ENCODE measurements at regions not wholly inside any gene's neighbourhood (a gene's known extent, or its start where the extent isn't known, plus 50 kb on each side); places are given as distances from the start of the nearest gene placed in this dataset.
"Not testable (repeated sequence)": the region's sequence is repeated elsewhere in the genome, so short reads cannot be mapped to it uniquely, and the experiment has no call there.

- Histone ChIP-seq H3K4me1 (ENCODE audit: insufficient read depth) (no peaks in the 10 kb centered on the region), H3K4me2 (ENCODE audit: unreplicated experiment) (no peak overlapping the region), H4K20me1 (ENCODE audit: insufficient read depth) (no peaks in the 10 kb centered on the region), H3K4me3 (no peak overlapping the region), H2AFZ (no peak overlapping the region), H3K9ac (no peak overlapping the region), H3K27ac (no peak overlapping the region), H3K27me3 (replicated peaks; ENCODE audit: insufficient read depth) (no peaks in the 10 kb centered on the region), H3K79me2 (ENCODE audit: insufficient read depth) (no peaks in the 10 kb centered on the region), H3K9me3 (ENCODE audit: low read depth) (no peaks in the 10 kb centered on the region), H3K36me3 (ENCODE audit: low read depth) (no peaks in the 10 kb centered on the region), H3F3A (ENCODE audit: insufficient read depth) (no peaks in the 10 kb centered on the region), H3K9me2 (ENCODE audit: insufficient read depth) (no peaks in the 10 kb centered on the region)
- WGBS, 2 experiments (ENCODE audit: low coverage in 1 of 2, low lambda C conversion rate in 2 of 2, missing lambda C conversion rate in 2 of 2), result 28 to 29% methylated on average over 10 of the region's 10 CpGs
- TF ChIP-seq EZH2 (IDR thresholded peaks at IDR 0.05; ENCODE audit: insufficient read depth, poor library complexity, severe bottlenecking) (no peak), EZH2phosphoT487 (IDR thresholded peaks at IDR 0.05; ENCODE audit: insufficient read depth, low read depth) (no peak)
- in situ Hi-C loops (cut with MboI), result no loop called here
- DNase-seq, result no peak
Observed at GRCh38 chr1:58190267-58190988, 356.1 kb downstream of the OMA1 start.

DNA sequence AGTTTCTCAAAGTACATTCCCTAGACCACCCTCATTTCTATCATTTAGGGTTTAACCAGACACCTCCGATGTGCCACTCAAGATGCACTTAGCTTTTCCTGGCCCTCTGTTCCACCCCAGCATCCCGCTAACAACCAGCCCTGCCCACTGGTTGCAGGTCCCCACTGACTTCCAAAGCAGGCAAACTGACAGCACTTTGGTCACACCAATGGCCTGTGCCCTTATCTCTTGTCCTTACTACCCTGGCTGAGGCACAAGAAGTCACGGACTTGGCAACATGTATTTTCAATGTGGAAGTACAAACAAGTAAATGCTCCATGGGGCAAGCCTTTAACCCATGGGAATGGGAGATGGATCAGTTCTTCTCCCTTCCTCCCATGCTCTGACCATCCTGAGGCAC lies 357.1 kb downstream of the OMA1 start:
- Histone ChIP-seq H3K9ac (no peak overlapping the region), H3K79me2 (ENCODE audit: insufficient read depth) (no peaks in the 10 kb centered on the region), H3K9me2 (ENCODE audit: insufficient read depth) (no peaks in the 10 kb centered on the region), H3K36me3 (ENCODE audit: low read depth) (no peaks in the 10 kb centered on the region), H3K4me1 (ENCODE audit: insufficient read depth) (no peaks in the 10 kb centered on the region), H3K9me3 (ENCODE audit: low read depth) (no peaks in the 10 kb centered on the region), H3K27ac (no peak overlapping the region), H2AFZ (no peak overlapping the region), H4K20me1 (ENCODE audit: insufficient read depth) (no peaks in the 10 kb centered on the region), H3F3A (ENCODE audit: insufficient read depth) (no peaks in the 10 kb centered on the region), H3K27me3 (replicated peaks; ENCODE audit: insufficient read depth) (no peaks in the 10 kb centered on the region), H3K4me3 (no peak overlapping the region), H3K4me2 (ENCODE audit: unreplicated experiment) (no peak overlapping the region)
- in situ Hi-C loops (cut with MboI), result no loop called here
- WGBS, 2 experiments (ENCODE audit: low coverage in 1 of 2, low lambda C conversion rate in 2 of 2, missing lambda C conversion rate in 2 of 2), result 30 to 31% methylated on average over 3 of the region's 3 CpGs
- TF ChIP-seq EZH2 (IDR thresholded peaks at IDR 0.05; ENCODE audit: insufficient read depth, poor library complexity, severe bottlenecking) (no peak), EZH2phosphoT487 (IDR thresholded peaks at IDR 0.05; ENCODE audit: insufficient read depth, low read depth) (no peak)
- no peak for DNase-seq

GRCh38 chr1:58183286-58183685 lies 363.2 kb downstream of the OMA1 start:
- Histone ChIP-seq H3K4me3 (no peak overlapping the region), H3K9me2 (ENCODE audit: insufficient read depth) (no peaks in the 10 kb centered on the region), H3K4me2 (ENCODE audit: unreplicated experiment) (no peak overlapping the region), H3K36me3 (ENCODE audit: low read depth) (no peaks in the 10 kb centered on the region), H3K4me1 (ENCODE audit: insufficient read depth) (no peaks in the 10 kb centered on the region), H2AFZ (no peak overlapping the region), H4K20me1 (ENCODE audit: insufficient read depth) (no peaks in the 10 kb centered on the region), H3K9me3 (ENCODE audit: low read depth) (no peaks in the 10 kb centered on the region), H3K27me3 (replicated peaks; ENCODE audit: insufficient read depth) (no peaks in the 10 kb centered on the region), H3F3A (ENCODE audit: insufficient read depth) (no peaks in the 10 kb centered on the region), H3K27ac (no peak overlapping the region), H3K79me2 (ENCODE audit: insufficient read depth) (no peaks in the 10 kb centered on the region), H3K9ac (no peak overlapping the region)
- TF ChIP-seq EZH2 (IDR thresholded peaks at IDR 0.05; ENCODE audit: insufficient read depth, poor library complexity, severe bottlenecking) (no peak), EZH2phosphoT487 (IDR thresholded peaks at IDR 0.05; ENCODE audit: insufficient read depth, low read depth) (no peak)
- 2% methylated on average over 2 of the region's 2 CpGs for WGBS, 2 experiments (ENCODE audit: low coverage in 1 of 2, low lambda C conversion rate in 2 of 2, missing lambda C conversion rate in 2 of 2)
- no peak for DNase-seq
- in situ Hi-C loops (cut with MboI), result no loop called here

DNA sequence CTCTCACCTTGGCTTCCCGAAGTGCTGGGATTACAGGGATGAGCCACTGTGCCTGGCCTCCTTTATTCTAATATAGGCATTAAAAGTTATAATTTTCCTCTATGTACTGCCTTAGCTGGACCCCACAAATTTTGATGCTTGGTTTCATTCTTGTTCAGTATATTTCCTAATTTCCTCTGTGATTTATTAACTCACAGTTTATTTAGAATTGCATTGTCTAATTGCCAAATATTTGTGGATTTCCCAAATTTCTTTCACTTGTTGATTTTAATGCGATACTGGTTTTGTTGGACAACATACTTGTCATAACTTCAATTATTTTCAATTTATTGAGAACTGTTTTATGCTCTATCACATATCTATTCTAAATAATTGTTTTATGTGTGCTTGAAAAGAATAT lies 366.0 kb downstream of the OMA1 start:
- Histone ChIP-seq H3K9ac (no peak overlapping the region), H3K9me2 (ENCODE audit: insufficient read depth) (no peaks in the 10 kb centered on the region), H3K9me3 (ENCODE audit: low read depth) (no peaks in the 10 kb centered on the region), H3F3A (ENCODE audit: insufficient read depth) (no peaks in the 10 kb centered on the region), H3K36me3 (ENCODE audit: low read depth) (no peaks in the 10 kb centered on the region), H3K4me1 (ENCODE audit: insufficient read depth) (no peaks in the 10 kb centered on the region), H4K20me1 (ENCODE audit: insufficient read depth) (no peaks in the 10 kb centered on the region), H3K4me3 (no peak overlapping the region), H3K79me2 (ENCODE audit: insufficient read depth) (no peaks in the 10 kb centered on the region), H3K27me3 (replicated peaks; ENCODE audit: insufficient read depth) (no peaks in the 10 kb centered on the region), H3K4me2 (ENCODE audit: unreplicated experiment) (no peak overlapping the region), H2AFZ (no peak overlapping the region), H3K27ac (no peak overlapping the region)
- no peak for TF ChIP-seq EZH2 (IDR thresholded peaks at IDR 0.05; ENCODE audit: insufficient read depth, poor library complexity, severe bottlenecking)
- no peak for TF ChIP-seq EZH2phosphoT487 (IDR thresholded peaks at IDR 0.05; ENCODE audit: insufficient read depth, low read depth)
- no peak for DNase-seq
- 32 to 34% methylated on average over 2 of the region's 2 CpGs for WGBS, 2 experiments (ENCODE audit: low coverage in 1 of 2, low lambda C conversion rate in 2 of 2, missing lambda C conversion rate in 2 of 2)
- in situ Hi-C loops (cut with MboI), result no loop called here

DNA sequence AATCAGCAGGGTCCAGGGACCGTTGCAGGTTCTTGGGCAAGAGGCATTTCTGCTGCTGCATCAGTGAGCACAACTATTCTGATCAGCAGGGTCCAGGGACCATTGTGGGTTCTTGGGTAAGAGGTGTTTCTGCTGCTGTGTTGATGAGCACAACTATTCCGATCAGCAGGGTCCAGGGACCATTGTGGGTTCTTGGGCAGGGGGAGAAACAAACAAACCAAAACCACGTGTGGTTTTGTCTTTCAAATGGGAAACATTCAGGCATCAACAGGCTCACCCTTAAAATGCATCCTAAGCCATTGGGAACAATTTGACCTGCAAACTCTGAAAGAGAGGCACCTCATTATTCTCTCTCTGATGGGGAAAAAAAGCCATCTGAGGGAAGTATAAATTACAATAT lies 377.4 kb downstream of the OMA1 start:
- H3K79me2 ChIP-seq (ENCODE audit: insufficient read depth); H3K9me2 ChIP-seq (ENCODE audit: insufficient read depth); H3K36me3 ChIP-seq (ENCODE audit: low read depth); H3K27me3 ChIP-seq (replicated peaks; ENCODE audit: insufficient read depth); H3K4me2 ChIP-seq (ENCODE audit: unreplicated experiment); H3K9ac ChIP-seq; H3K27ac ChIP-seq; H4K20me1 ChIP-seq (ENCODE audit: insufficient read depth); H3K4me3 ChIP-seq; H3K9me3 ChIP-seq (ENCODE audit: low read depth); H3K4me1 ChIP-seq (ENCODE audit: insufficient read depth); H2AFZ ChIP-seq; DNase-seq; H3F3A ChIP-seq (ENCODE audit: insufficient read depth): not testable (repeated sequence)
- 31 to 35% methylated on average over 3 of the region's 3 CpGs for WGBS, 2 experiments (ENCODE audit: low coverage in 1 of 2, low lambda C conversion rate in 2 of 2, missing lambda C conversion rate in 2 of 2)
- in situ Hi-C loops (cut with MboI), result loop anchor here (25.0 kb wide), 1 partner anchor 1332 kb away; no protein-coding TSS in a partner anchor

DNA sequence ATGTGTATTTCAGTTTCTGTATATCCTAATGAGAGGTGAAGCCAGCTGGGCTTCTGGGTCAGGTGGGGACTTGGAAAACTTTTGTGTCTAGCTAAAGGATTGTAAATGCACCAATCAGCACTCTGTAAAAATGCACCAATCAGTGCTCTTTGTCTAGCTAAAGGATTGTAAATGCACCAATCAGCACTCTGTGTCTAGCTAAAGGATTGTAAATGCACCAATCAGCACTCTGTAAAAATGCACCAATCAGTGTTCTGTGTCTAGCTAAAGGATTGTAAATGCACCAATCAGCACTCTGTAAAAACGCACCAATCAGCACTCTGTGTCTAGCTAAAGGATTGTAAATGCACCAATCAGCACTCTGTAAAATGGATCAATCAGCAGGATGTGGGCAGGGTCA lies 379.4 kb downstream of the OMA1 start:
- not testable (repeated sequence) for H3K36me3 ChIP-seq (ENCODE audit: low read depth); DNase-seq; H3K4me1 ChIP-seq (ENCODE audit: insufficient read depth); H2AFZ ChIP-seq; H3K27me3 ChIP-seq (replicated peaks; ENCODE audit: insufficient read depth); H3K4me2 ChIP-seq (ENCODE audit: unreplicated experiment); H4K20me1 ChIP-seq (ENCODE audit: insufficient read depth); H3K9me3 ChIP-seq (ENCODE audit: low read depth); H3K27ac ChIP-seq; H3F3A ChIP-seq (ENCODE audit: insufficient read depth); H3K79me2 ChIP-seq (ENCODE audit: insufficient read depth); H3K4me3 ChIP-seq; H3K9me2 ChIP-seq (ENCODE audit: insufficient read depth); H3K9ac ChIP-seq
- 15 to 47% methylated on average over 1 of the region's 1 CpG for WGBS, 2 experiments (ENCODE audit: low coverage in 1 of 2, low lambda C conversion rate in 2 of 2, missing lambda C conversion rate in 2 of 2)
- in situ Hi-C loops (cut with MboI), result loop anchor here (25.0 kb wide), 1 partner anchor 1330 kb away; no protein-coding TSS in a partner anchor
